Fibroblast of skin of left quadriceps (primary cell): ENCODE measurements at regions not wholly inside any gene's neighbourhood (a gene's known extent, or its start where the extent isn't known, plus 50 kb on each side); places are given as distances from the start of the nearest gene placed in this dataset.
A peak's percentile ranks its signal among the peaks of the same experiment; 100 is the strongest.

Experiments
- DNase-seq, 2 experiments: peaks; one replicate each; pipeline ENCODE4 v3.0.0-alpha.2; 2013; ENCODE audit warnings: low read depth in 2 of 2

- no peak for DNase-seq
Observed at GRCh38 chr5:174839196-174839595, 114.8 kb downstream of the MSX2 start.

- DNase-seq, result peak; percentile 93 to 94
Observed at GRCh38 chr5:174837919-174838902, 113.8 kb downstream of the MSX2 start.

- DNase-seq, result peak in 1 of 2 experiments; percentile 20
Observed at GRCh38 chr5:174834081-174834480, 109.7 kb downstream of the MSX2 start.

GRCh38 chr5:174832811-174833210 is 108.4 kb downstream of the MSX2 start:
- DNase-seq, result no peak

- no peak for DNase-seq
Observed at GRCh38 chr5:174832025-174832424, 107.6 kb downstream of the MSX2 start.

- DNase-seq, result no peak
Observed at GRCh38 chr5:174831031-174831660, 106.8 kb downstream of the MSX2 start.

GRCh38 chr5:174829511-174829864 is 105.1 kb downstream of the MSX2 start:
- DNase-seq, result no peak

GRCh38 chr5:174828804-174829510 is 104.6 kb downstream of the MSX2 start:
- DNase-seq, result no peak

GRCh38 chr5:174827558-174827957 is 103.2 kb downstream of the MSX2 start:
- peak; percentile 67 to 68 for DNase-seq

GRCh38 chr5:174825587-174825986 is 101.2 kb downstream of the MSX2 start:
- peak; percentile 28 to 41 for DNase-seq

- DNase-seq, result no peak
Observed at GRCh38 chr5:174818430-174818829, 94.0 kb downstream of the MSX2 start.

- no peak for DNase-seq
Observed at GRCh38 chr5:174817610-174818009, 93.2 kb downstream of the MSX2 start.

- no peak for DNase-seq
Observed at GRCh38 chr5:174816858-174817257, 92.5 kb downstream of the MSX2 start.

GRCh38 chr5:174811438-174811837 is 87.1 kb downstream of the MSX2 start:
- DNase-seq, result no peak

- no peak for DNase-seq
Observed at GRCh38 chr5:174810796-174811195, 86.4 kb downstream of the MSX2 start.

GRCh38 chr5:174807471-174807870 is 83.1 kb downstream of the MSX2 start:
- DNase-seq, result peak; percentile 50 to 59

- no peak for DNase-seq
Observed at GRCh38 chr5:174806729-174807128, 82.3 kb downstream of the MSX2 start.

- DNase-seq, result no peak
Observed at GRCh38 chr5:174801798-174802197, 77.4 kb downstream of the MSX2 start.

GRCh38 chr5:174800435-174800834 is 76.1 kb downstream of the MSX2 start:
- no peak for DNase-seq

GRCh38 chr5:174799121-174799520 is 74.7 kb downstream of the MSX2 start:
- DNase-seq, result peak; percentile 80 to 81

GRCh38 chr5:174798551-174798951 is 74.2 kb downstream of the MSX2 start:
- peak in 1 of 2 experiments; percentile 20 for DNase-seq

GRCh38 chr5:174796711-174797192 is 72.4 kb downstream of the MSX2 start:
- DNase-seq, result no peak
